ENCODE measurements at regions not wholly inside any gene's neighbourhood (a gene's known extent, or its start where the extent isn't known, plus 50 kb on each side); places are given as distances from the start of the nearest gene placed in this dataset.

GRCh38 chr3:35927441-35927840 is 288.1 kb downstream of the ARPP21 start:
- H3K27me3 ChIP-seq: no peaks in the 10 kb centered on the region
- no peaks in the 10 kb centered on the region for H3K36me3 ChIP-seq
- H3K9me3 ChIP-seq: no peaks in the 10 kb centered on the region
- H3K4me1 ChIP-seq: no peaks in the 10 kb centered on the region
- no peak overlapping the region for H3K27ac ChIP-seq
- TF ChIP-seq POLR2A (IDR thresholded peaks at IDR 0.05) (no peak), CTCF (IDR thresholded peaks at IDR 0.05) (no peak)
- no peak for DNase-seq
- no peak overlapping the region for H3K4me3 ChIP-seq (replicated peaks in 1 of 3)
- intact Hi-C loops (cut with DNase I): no loop called here
- WGBS, 2 donors: 77 to 89% methylated on average over 3 of the region's 3 CpGs

GRCh38 chr3:35929158-35929557 is 289.8 kb downstream of the ARPP21 start:
- intact Hi-C loops (cut with DNase I): no loop called here
- WGBS, 2 donors: 74 to 83% methylated on average over 3 of the region's 3 CpGs
- no peaks in the 10 kb centered on the region for H3K36me3 ChIP-seq
- no peak overlapping the region for H3K4me3 ChIP-seq (replicated peaks in 1 of 3)
- no peak for DNase-seq
- H3K27me3 ChIP-seq: no peaks in the 10 kb centered on the region
- no peaks in the 10 kb centered on the region for H3K9me3 ChIP-seq
- H3K4me1 ChIP-seq: peaks cover 4 to 8% of the 10 kb centered on the region in 2 donors
- TF ChIP-seq POLR2A (IDR thresholded peaks at IDR 0.05) (no peak), CTCF (IDR thresholded peaks at IDR 0.05) (no peak)
- H3K27ac ChIP-seq: no peak overlapping the region

GRCh38 chr3:35931867-35932266 is 292.5 kb downstream of the ARPP21 start:
- intact Hi-C loops (cut with DNase I): no loop called here
- Histone ChIP-seq H3K36me3 (no peaks in the 10 kb centered on the region), H3K4me1 (peaks cover 4 to 8% of the 10 kb centered on the region in 2 donors), H3K27me3 (no peaks in the 10 kb centered on the region), H3K4me3 (replicated peaks in 1 of 3) (no peak overlapping the region), H3K27ac (no peak overlapping the region), H3K9me3 (no peaks in the 10 kb centered on the region)
- WGBS, 2 donors: 77 to 88% methylated on average over 1 of the region's 1 CpG
- no peak for TF ChIP-seq CTCF (IDR thresholded peaks at IDR 0.05)
- no peak for TF ChIP-seq POLR2A (IDR thresholded peaks at IDR 0.05)
- DNase-seq: no peak

GRCh38 chr3:35932995-35933394 is 293.7 kb downstream of the ARPP21 start:
- Histone ChIP-seq H3K27ac (no peak overlapping the region), H3K9me3 (no peaks in the 10 kb centered on the region), H3K27me3 (no peaks in the 10 kb centered on the region), H3K4me3 (replicated peaks in 1 of 3) (no peak overlapping the region), H3K36me3 (no peaks in the 10 kb centered on the region), H3K4me1 (peaks cover 4 to 8% of the 10 kb centered on the region in 2 donors)
- intact Hi-C loops (cut with DNase I): no loop called here
- peak in 1 of 2 donors; percentile 25 for DNase-seq
- TF ChIP-seq CTCF (IDR thresholded peaks at IDR 0.05) (no peak), POLR2A (IDR thresholded peaks at IDR 0.05) (no peak)
- 14 to 17% methylated on average over 6 of the region's 6 CpGs for WGBS, 2 donors

- Histone ChIP-seq H3K4me3 (replicated peaks in 1 of 3) (no peak overlapping the region), H3K36me3 (no peaks in the 10 kb centered on the region), H3K9me3 (no peaks in the 10 kb centered on the region), H3K27ac (no peak overlapping the region), H3K4me1 (peaks cover 4 to 8% of the 10 kb centered on the region in 2 donors), H3K27me3 (no peaks in the 10 kb centered on the region)
- TF ChIP-seq POLR2A (IDR thresholded peaks at IDR 0.05) (no peak), CTCF (IDR thresholded peaks at IDR 0.05) (no peak)
- intact Hi-C loops (cut with DNase I): no loop called here
- DNase-seq: no peak
Observed at GRCh38 chr3:35936571-35936970, 297.2 kb downstream of the ARPP21 start.
